ENCODE measurements at regions not wholly inside any gene's neighbourhood (a gene's known extent, or its start where the extent isn't known, plus 50 kb on each side); places are given as distances from the start of the nearest gene placed in this dataset.

DNA sequence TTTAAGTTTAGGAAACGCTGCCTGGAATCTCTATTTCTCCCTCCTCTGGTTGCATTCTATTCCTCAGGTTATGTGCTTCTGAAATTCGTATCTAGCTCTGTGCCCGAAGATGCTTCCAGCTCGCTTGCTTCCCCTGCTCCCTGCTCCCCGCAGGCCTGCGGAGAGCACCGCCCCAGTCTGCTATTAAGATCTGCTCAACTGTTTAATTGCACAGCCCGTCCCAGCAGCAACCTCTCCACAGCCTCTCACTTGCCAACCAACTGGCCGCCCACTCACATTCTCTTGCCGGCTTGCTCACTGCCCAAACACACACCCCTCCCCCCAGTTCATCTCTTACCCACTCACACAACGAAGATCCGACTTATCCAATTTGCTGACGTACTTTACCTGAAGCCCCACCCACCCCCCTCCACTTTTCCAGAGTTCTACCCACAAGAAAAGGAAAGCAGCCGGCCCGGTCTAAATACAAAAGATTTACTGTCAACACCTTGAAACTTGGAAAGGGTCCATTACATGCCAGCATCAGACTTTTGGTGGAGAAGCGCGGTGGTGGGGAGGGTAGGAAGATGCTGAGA lies 167.3 kb upstream of the KLF14 start:
- Histone ChIP-seq H3K36me3 (ENCODE audit: control insufficient read depth, insufficient read depth, low read length) (peaks cover 4% of the 10 kb centered on the region), H3K27me3 (ENCODE audit: control insufficient read depth, insufficient read depth, low read length) (no peaks in the 10 kb centered on the region), H3K4me3 (ENCODE audit: low read depth, low read length) (no peak overlapping the region)
- DNase-seq (ENCODE audit: low read depth) = peak; percentile 96
- TF ChIP-seq, protein P1, sequence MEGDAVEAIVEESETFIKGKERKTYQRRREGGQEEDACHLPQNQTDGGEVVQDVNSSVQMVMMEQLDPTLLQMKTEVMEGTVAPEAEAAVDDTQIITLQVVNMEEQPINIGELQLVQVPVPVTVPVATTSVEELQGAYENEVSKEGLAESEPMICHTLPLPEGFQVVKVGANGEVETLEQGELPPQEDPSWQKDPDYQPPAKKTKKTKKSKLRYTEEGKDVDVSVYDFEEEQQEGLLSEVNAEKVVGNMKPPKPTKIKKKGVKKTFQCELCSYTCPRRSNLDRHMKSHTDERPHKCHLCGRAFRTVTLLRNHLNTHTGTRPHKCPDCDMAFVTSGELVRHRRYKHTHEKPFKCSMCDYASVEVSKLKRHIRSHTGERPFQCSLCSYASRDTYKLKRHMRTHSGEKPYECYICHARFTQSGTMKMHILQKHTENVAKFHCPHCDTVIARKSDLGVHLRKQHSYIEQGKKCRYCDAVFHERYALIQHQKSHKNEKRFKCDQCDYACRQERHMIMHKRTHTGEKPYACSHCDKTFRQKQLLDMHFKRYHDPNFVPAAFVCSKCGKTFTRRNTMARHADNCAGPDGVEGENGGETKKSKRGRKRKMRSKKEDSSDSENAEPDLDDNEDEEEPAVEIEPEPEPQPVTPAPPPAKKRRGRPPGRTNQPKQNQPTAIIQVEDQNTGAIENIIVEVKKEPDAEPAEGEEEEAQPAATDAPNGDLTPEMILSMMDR (IDR thresholded peaks at IDR 0.05; ENCODE audit: insufficient read depth, low read length, poor library complexity, severe bottlenecking) = no peak

- no peaks in the 10 kb centered on the region for H3K27me3 ChIP-seq (ENCODE audit: control insufficient read depth, insufficient read depth, low read length)
- TF ChIP-seq, protein P1 (IDR thresholded peaks at IDR 0.05; ENCODE audit: insufficient read depth, low read length, poor library complexity, severe bottlenecking) = no peak
- no peak overlapping the region for H3K4me3 ChIP-seq (ENCODE audit: low read depth, low read length)
- H3K36me3 ChIP-seq (ENCODE audit: control insufficient read depth, insufficient read depth, low read length) = peaks cover 2% of the 10 kb centered on the region
- no peak for DNase-seq (ENCODE audit: low read depth)
These were observed 168.8 kb upstream of the KLF14 start for GRCh38 chr7:130902755-130903357.

DNA sequence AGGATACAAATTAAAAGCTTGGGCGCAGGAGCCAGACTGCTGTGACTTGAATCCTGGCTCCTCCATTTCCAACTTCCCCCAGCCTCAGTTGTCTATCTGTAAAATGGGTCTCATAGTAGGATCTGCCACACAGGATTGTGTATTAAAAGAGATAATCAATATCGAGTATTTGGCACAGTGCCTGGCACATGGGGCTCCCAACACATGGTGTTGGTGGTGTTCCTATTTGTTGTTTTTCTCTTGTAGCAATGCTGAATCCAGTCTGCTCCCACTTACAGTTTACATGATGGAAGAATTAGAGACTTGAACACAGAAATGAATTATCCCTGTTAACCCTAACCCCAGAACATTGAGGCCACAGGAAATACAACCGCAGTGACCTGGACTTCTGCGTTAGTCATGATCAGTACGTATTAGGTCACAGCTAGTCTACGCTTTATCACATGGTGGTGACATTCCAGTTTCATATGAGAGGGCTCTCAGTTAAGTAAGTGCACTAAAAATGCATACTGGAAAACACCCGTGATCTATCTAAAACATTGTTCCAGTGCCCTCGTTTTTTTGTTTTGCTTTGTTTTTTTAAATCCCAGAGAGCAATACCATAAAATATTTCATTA lies 169.5 kb upstream of the KLF14 start:
- TF ChIP-seq, protein P1 (IDR thresholded peaks at IDR 0.05; ENCODE audit: insufficient read depth, low read length, poor library complexity, severe bottlenecking) = no peak
- Histone ChIP-seq H3K4me3 (ENCODE audit: low read depth, low read length) (no peak overlapping the region), H3K27me3 (ENCODE audit: control insufficient read depth, insufficient read depth, low read length) (no peaks in the 10 kb centered on the region), H3K36me3 (ENCODE audit: control insufficient read depth, insufficient read depth, low read length) (peaks cover 1% of the 10 kb centered on the region)
- no peak for DNase-seq (ENCODE audit: low read depth)

DNA sequence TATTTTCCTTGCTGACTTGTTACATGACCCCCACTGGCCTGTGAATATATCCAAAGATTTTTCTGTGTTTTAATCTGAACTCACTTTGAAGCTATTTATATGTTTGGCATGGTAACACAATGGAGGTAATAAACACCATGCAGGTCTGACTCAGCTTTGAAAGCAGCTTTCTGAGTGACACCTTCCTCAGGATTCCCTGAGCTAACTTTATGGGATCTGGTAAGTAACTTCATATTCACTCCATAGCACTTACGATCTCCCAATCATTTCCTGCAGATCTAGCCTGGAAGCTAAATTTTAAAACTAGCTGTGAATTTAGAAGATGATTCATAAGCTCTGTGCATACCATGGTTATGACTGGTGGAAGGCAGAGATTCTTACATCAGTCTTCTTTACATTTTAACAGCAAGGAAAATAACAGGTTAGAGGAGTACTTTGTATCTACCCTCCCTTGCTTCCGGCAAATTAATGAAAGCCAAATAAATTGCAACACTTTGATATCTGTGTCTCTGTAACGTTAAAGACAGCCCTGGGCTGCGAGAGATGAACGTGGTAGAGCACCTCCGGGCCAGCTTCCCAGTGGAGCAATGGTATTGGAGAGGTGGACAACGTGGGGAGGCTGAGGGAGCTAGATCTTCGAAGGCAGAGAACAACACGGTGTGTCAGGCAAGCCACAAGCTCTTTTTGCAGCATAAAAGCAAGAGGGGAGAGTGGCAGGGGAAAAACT lies 170.2 kb upstream of the KLF14 start:
- no peak for DNase-seq (ENCODE audit: low read depth)
- Histone ChIP-seq H3K27me3 (ENCODE audit: control insufficient read depth, insufficient read depth, low read length) (no peaks in the 10 kb centered on the region), H3K36me3 (ENCODE audit: control insufficient read depth, insufficient read depth, low read length) (peaks cover 1% of the 10 kb centered on the region), H3K4me3 (ENCODE audit: low read depth, low read length) (no peak overlapping the region)
- TF ChIP-seq, protein P1 (IDR thresholded peaks at IDR 0.05; ENCODE audit: insufficient read depth, low read length, poor library complexity, severe bottlenecking) = no peak

DNA sequence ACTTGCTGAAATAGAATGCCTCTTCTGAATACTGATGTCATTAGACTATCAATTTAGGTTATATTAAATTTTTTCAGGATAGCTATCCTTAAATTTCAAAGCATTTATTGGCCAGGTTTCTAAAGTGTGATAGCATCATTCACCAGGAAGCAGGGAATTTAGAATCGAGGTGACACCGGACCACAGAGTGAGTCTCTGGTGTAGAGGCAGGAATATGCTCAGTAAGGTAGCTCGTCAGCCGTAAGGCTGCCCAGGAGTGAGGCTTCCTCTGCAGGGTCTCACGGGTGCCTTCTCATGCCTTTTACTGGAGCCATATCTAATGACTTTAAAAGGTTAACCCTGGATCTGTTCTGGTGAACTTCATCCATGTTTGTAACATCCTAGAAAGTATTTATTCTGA lies 170.8 kb upstream of the KLF14 start:
- Histone ChIP-seq H3K36me3 (ENCODE audit: control insufficient read depth, insufficient read depth, low read length) (peaks cover 1% of the 10 kb centered on the region), H3K4me3 (ENCODE audit: low read depth, low read length) (no peak overlapping the region), H3K27me3 (ENCODE audit: control insufficient read depth, insufficient read depth, low read length) (no peaks in the 10 kb centered on the region)
- TF ChIP-seq, protein P1 (IDR thresholded peaks at IDR 0.05; ENCODE audit: insufficient read depth, low read length, poor library complexity, severe bottlenecking) = no peak
- DNase-seq (ENCODE audit: low read depth) = no peak

All from kidney epithelial cell (primary cell).